ENCODE measurements at regions not wholly inside any gene's neighbourhood (a gene's known extent, or its start where the extent isn't known, plus 50 kb on each side); places are given as distances from the start of the nearest gene placed in this dataset.

- no peak overlapping the region for H2AFZ ChIP-seq (ENCODE audit: low read depth, low read length)
- H3K9me3 ChIP-seq (ENCODE audit: low read length), result peaks cover 2% of the 10 kb centered on the region
- no peaks in the 10 kb centered on the region for H3K4me1 ChIP-seq (ENCODE audit: insufficient read depth, low read length)
- no peaks in the 10 kb centered on the region for H3K27me3 ChIP-seq (ENCODE audit: insufficient read depth, low read length)
- H3K4me3 ChIP-seq (ENCODE audit: low read length), result no peak overlapping the region
- no peaks in the 10 kb centered on the region for H3K36me3 ChIP-seq (ENCODE audit: insufficient read depth, low read length)
Observed at GRCh38 chr6:139632840-139633239, 258.4 kb upstream of the CITED2 start.

GRCh38 chr6:139628270-139628669 lies 253.8 kb upstream of the CITED2 start:
- Histone ChIP-seq H3K4me3 (ENCODE audit: low read length) (no peak overlapping the region), H3K27me3 (ENCODE audit: insufficient read depth, low read length) (no peaks in the 10 kb centered on the region), H3K36me3 (ENCODE audit: insufficient read depth, low read length) (no peaks in the 10 kb centered on the region)

GRCh38 chr6:139627091-139627490 lies 252.6 kb upstream of the CITED2 start:
- H3K4me3 ChIP-seq (ENCODE audit: low read length), result no peak overlapping the region
- peaks cover 20% of the 10 kb centered on the region for H3K4me1 ChIP-seq (ENCODE audit: insufficient read depth, low read length)
- H2AFZ ChIP-seq (ENCODE audit: low read depth, low read length), result no peak overlapping the region
- H3K36me3 ChIP-seq (ENCODE audit: insufficient read depth, low read length), result no peaks in the 10 kb centered on the region
- H3K27me3 ChIP-seq (ENCODE audit: insufficient read depth, low read length), result no peaks in the 10 kb centered on the region
- no peaks in the 10 kb centered on the region for H3K9me3 ChIP-seq (ENCODE audit: low read length)

More at GRCh38 chr6:139628270-139628669, 253.8 kb upstream of the CITED2 start:
- peaks cover 20% of the 10 kb centered on the region for H3K4me1 ChIP-seq (ENCODE audit: insufficient read depth, low read length)
- H2AFZ ChIP-seq (ENCODE audit: low read depth, low read length), result no peak overlapping the region
- H3K9me3 ChIP-seq (ENCODE audit: low read length), result no peaks in the 10 kb centered on the region

GRCh38 chr6:139625998-139626975 lies 251.8 kb upstream of the CITED2 start:
- no peak overlapping the region for H3K4me3 ChIP-seq (ENCODE audit: low read length)
- H3K27me3 ChIP-seq (ENCODE audit: insufficient read depth, low read length), result no peaks in the 10 kb centered on the region
- H3K4me1 ChIP-seq (ENCODE audit: insufficient read depth, low read length), result peaks cover 20% of the 10 kb centered on the region
- H2AFZ ChIP-seq (ENCODE audit: low read depth, low read length), result no peak overlapping the region
- no peaks in the 10 kb centered on the region for H3K9me3 ChIP-seq (ENCODE audit: low read length)
- no peaks in the 10 kb centered on the region for H3K36me3 ChIP-seq (ENCODE audit: insufficient read depth, low read length)

GRCh38 chr6:139625081-139625939 lies 250.9 kb upstream of the CITED2 start:
- Histone ChIP-seq H3K9me3 (ENCODE audit: low read length) (no peaks in the 10 kb centered on the region), H3K36me3 (ENCODE audit: insufficient read depth, low read length) (no peaks in the 10 kb centered on the region), H3K4me1 (ENCODE audit: insufficient read depth, low read length) (peaks cover 20% of the 10 kb centered on the region), H2AFZ (ENCODE audit: low read depth, low read length) (no peak overlapping the region), H3K27me3 (ENCODE audit: insufficient read depth, low read length) (no peaks in the 10 kb centered on the region), H3K4me3 (ENCODE audit: low read length) (no peak overlapping the region)

GRCh38 chr6:139623372-139623771 lies 248.9 kb upstream of the CITED2 start:
- no peaks in the 10 kb centered on the region for H3K27me3 ChIP-seq (ENCODE audit: insufficient read depth, low read length)
- H2AFZ ChIP-seq (ENCODE audit: low read depth, low read length), result no peak overlapping the region
- H3K4me1 ChIP-seq (ENCODE audit: insufficient read depth, low read length), result peaks cover 20% of the 10 kb centered on the region
- H3K4me3 ChIP-seq (ENCODE audit: low read length), result no peak overlapping the region
- no peaks in the 10 kb centered on the region for H3K9me3 ChIP-seq (ENCODE audit: low read length)
- no peaks in the 10 kb centered on the region for H3K36me3 ChIP-seq (ENCODE audit: insufficient read depth, low read length)

- Histone ChIP-seq H3K9me3 (ENCODE audit: low read length) (no peaks in the 10 kb centered on the region), H2AFZ (ENCODE audit: low read depth, low read length) (no peak overlapping the region), H3K36me3 (ENCODE audit: insufficient read depth, low read length) (no peaks in the 10 kb centered on the region), H3K4me3 (ENCODE audit: low read length) (no peak overlapping the region), H3K4me1 (ENCODE audit: insufficient read depth, low read length) (peaks cover 7% of the 10 kb centered on the region), H3K27me3 (ENCODE audit: insufficient read depth, low read length) (no peaks in the 10 kb centered on the region)
Observed at GRCh38 chr6:139613496-139613895, 239.0 kb upstream of the CITED2 start.

GRCh38 chr6:139612135-139612465 lies 237.7 kb upstream of the CITED2 start:
- Histone ChIP-seq H3K9me3 (ENCODE audit: low read length) (no peaks in the 10 kb centered on the region), H2AFZ (ENCODE audit: low read depth, low read length) (peak overlapping the region; percentile 32), H3K4me3 (ENCODE audit: low read length) (no peak overlapping the region), H3K36me3 (ENCODE audit: insufficient read depth, low read length) (no peaks in the 10 kb centered on the region), H3K4me1 (ENCODE audit: insufficient read depth, low read length) (peaks cover 12% of the 10 kb centered on the region), H3K27me3 (ENCODE audit: insufficient read depth, low read length) (no peaks in the 10 kb centered on the region)

GRCh38 chr6:139611327-139612134 lies 237.1 kb upstream of the CITED2 start:
- peak overlapping the region; percentile 32 for H2AFZ ChIP-seq (ENCODE audit: low read depth, low read length)

GRCh38 chr6:139608466-139609261 lies 234.2 kb upstream of the CITED2 start:
- peaks cover 12% of the 10 kb centered on the region for H3K4me1 ChIP-seq (ENCODE audit: insufficient read depth, low read length)
- H3K27me3 ChIP-seq (ENCODE audit: insufficient read depth, low read length), result no peaks in the 10 kb centered on the region
- no peak overlapping the region for H2AFZ ChIP-seq (ENCODE audit: low read depth, low read length)
- no peak overlapping the region for H3K4me3 ChIP-seq (ENCODE audit: low read length)
- peaks cover 3% of the 10 kb centered on the region for H3K9me3 ChIP-seq (ENCODE audit: low read length)
- no peaks in the 10 kb centered on the region for H3K36me3 ChIP-seq (ENCODE audit: insufficient read depth, low read length)

More at GRCh38 chr6:139611327-139612134, 237.1 kb upstream of the CITED2 start:
- no peaks in the 10 kb centered on the region for H3K36me3 ChIP-seq (ENCODE audit: insufficient read depth, low read length)
- H3K4me3 ChIP-seq (ENCODE audit: low read length), result no peak overlapping the region
- no peaks in the 10 kb centered on the region for H3K27me3 ChIP-seq (ENCODE audit: insufficient read depth, low read length)
- no peaks in the 10 kb centered on the region for H3K9me3 ChIP-seq (ENCODE audit: low read length)
- peaks cover 12% of the 10 kb centered on the region for H3K4me1 ChIP-seq (ENCODE audit: insufficient read depth, low read length)

- Histone ChIP-seq H3K9me3 (ENCODE audit: low read length) (peaks cover 3% of the 10 kb centered on the region), H3K36me3 (ENCODE audit: insufficient read depth, low read length) (no peaks in the 10 kb centered on the region), H3K4me3 (ENCODE audit: low read length) (no peak overlapping the region), H3K4me1 (ENCODE audit: insufficient read depth, low read length) (peaks cover 5% of the 10 kb centered on the region), H2AFZ (ENCODE audit: low read depth, low read length) (no peak overlapping the region), H3K27me3 (ENCODE audit: insufficient read depth, low read length) (no peaks in the 10 kb centered on the region)
Observed at GRCh38 chr6:139605350-139605749, 230.9 kb upstream of the CITED2 start.

GRCh38 chr6:139603581-139603980 lies 229.1 kb upstream of the CITED2 start:
- H2AFZ ChIP-seq (ENCODE audit: low read depth, low read length), result no peak overlapping the region
- no peak overlapping the region for H3K4me3 ChIP-seq (ENCODE audit: low read length)
- peaks cover 5% of the 10 kb centered on the region for H3K4me1 ChIP-seq (ENCODE audit: insufficient read depth, low read length)
- no peaks in the 10 kb centered on the region for H3K36me3 ChIP-seq (ENCODE audit: insufficient read depth, low read length)
- H3K27me3 ChIP-seq (ENCODE audit: insufficient read depth, low read length), result no peaks in the 10 kb centered on the region
- peaks cover 3% of the 10 kb centered on the region for H3K9me3 ChIP-seq (ENCODE audit: low read length)

Measured in neuron (in vitro differentiated cells).